Hepatocyte (in vitro differentiated cells): ENCODE measurements at regions not wholly inside any gene's neighbourhood (a gene's known extent, or its start where the extent isn't known, plus 50 kb on each side); places are given as distances from the start of the nearest gene placed in this dataset.

ENCODE experiments used
- EZH2phosphoT487 ChIP-seq: fragments of 200-600 bp; sonication (generic); IDR thresholded peaks from one replicate; pipeline ENCODE4 v1.6.1; 2018; ENCODE audit warnings: antibody characterized with exemption, mild to moderate bottlenecking, low read depth, moderate library complexity; ENCODE audit not compliant: unreplicated experiment, severe bottlenecking
- TF ChIP-seq, protein P1 (sequence below): fragments of 200-600 bp; sonication (generic); IDR thresholded peaks from 2 replicates; pipeline ENCODE4 v1.5.1; 2016; ENCODE audit warnings: antibody characterized with exemption, mild to moderate bottlenecking; ENCODE audit not compliant: poor library complexity

- TF ChIP-seq, protein P1, sequence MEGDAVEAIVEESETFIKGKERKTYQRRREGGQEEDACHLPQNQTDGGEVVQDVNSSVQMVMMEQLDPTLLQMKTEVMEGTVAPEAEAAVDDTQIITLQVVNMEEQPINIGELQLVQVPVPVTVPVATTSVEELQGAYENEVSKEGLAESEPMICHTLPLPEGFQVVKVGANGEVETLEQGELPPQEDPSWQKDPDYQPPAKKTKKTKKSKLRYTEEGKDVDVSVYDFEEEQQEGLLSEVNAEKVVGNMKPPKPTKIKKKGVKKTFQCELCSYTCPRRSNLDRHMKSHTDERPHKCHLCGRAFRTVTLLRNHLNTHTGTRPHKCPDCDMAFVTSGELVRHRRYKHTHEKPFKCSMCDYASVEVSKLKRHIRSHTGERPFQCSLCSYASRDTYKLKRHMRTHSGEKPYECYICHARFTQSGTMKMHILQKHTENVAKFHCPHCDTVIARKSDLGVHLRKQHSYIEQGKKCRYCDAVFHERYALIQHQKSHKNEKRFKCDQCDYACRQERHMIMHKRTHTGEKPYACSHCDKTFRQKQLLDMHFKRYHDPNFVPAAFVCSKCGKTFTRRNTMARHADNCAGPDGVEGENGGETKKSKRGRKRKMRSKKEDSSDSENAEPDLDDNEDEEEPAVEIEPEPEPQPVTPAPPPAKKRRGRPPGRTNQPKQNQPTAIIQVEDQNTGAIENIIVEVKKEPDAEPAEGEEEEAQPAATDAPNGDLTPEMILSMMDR, result no peak
- no peak for TF ChIP-seq EZH2phosphoT487
Measured at GRCh38 chr1:187771396-187771795, 942.6 kb downstream of the PLA2G4A start.
